ENCODE measurements at regions not wholly inside any gene's neighbourhood (a gene's known extent, or its start where the extent isn't known, plus 50 kb on each side); places are given as distances from the start of the nearest gene placed in this dataset.

DNA sequence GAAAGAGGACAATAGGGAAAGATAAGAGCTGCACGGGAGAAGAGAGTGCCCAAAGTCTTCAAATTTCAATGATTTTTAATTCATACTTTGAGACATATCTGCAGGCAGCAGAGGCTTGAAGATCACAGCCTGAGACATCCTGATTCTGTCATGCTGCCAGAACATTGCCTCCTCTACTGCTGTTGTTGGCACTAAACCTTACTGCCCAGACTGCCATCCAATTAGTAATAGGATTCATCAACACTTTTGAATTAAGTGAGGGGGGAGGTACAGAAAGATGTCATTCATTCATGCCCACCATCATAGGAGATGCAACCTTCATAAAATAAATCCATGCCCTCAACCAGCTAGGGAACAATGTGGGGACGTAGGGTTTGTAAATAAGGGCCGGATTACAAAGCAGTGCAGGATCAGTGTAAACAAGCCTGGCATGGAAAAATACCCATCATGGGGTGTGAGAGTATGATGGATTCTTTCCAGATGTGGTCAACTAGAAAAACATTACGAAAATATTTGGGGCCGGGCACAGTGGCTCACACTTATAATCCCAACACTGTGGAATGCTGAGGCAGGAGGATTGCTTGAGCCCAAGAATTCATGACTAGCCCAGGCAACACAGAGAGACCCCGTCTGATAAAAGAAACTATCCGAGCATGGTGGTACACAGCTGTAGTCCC, 122.1 kb upstream of the DAPK1 start:
- no peak for FAIRE-seq

DNA sequence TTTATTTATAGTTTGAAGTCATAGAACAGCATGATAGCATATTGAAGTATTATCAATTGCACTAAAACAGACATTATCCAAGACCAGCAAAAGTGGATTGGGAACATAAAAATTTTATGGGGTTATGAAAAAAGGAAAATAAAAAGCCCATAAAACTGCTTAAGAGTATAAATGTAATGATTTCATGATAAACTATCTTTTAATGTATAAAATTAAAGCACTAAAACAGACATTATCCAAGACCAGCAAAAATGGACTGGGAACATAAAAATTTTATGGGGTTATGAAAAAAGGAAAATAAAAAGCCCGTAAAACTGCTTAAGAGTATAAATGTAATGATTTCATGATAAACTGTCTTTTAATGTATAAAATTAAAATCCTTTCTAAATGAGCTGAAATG, 119.0 kb upstream of the DAPK1 start:
- no peaks in the 10 kb centered on the region for H3K36me3 ChIP-seq
- H3K9me3 ChIP-seq: no peaks in the 10 kb centered on the region
- no peak for FAIRE-seq
- H3K4me3 ChIP-seq: no peak overlapping the region
- ATAC-seq: no peak
- H3K27ac ChIP-seq: no peak overlapping the region
- H3K27me3 ChIP-seq: no peaks in the 10 kb centered on the region
- no peak for DNase-seq
- TF ChIP-seq, protein P1, sequence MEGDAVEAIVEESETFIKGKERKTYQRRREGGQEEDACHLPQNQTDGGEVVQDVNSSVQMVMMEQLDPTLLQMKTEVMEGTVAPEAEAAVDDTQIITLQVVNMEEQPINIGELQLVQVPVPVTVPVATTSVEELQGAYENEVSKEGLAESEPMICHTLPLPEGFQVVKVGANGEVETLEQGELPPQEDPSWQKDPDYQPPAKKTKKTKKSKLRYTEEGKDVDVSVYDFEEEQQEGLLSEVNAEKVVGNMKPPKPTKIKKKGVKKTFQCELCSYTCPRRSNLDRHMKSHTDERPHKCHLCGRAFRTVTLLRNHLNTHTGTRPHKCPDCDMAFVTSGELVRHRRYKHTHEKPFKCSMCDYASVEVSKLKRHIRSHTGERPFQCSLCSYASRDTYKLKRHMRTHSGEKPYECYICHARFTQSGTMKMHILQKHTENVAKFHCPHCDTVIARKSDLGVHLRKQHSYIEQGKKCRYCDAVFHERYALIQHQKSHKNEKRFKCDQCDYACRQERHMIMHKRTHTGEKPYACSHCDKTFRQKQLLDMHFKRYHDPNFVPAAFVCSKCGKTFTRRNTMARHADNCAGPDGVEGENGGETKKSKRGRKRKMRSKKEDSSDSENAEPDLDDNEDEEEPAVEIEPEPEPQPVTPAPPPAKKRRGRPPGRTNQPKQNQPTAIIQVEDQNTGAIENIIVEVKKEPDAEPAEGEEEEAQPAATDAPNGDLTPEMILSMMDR (IDR thresholded peaks at IDR 0.05): no peak
- H3K4me1 ChIP-seq: peaks cover 16 to 19% (median 18%) of the 10 kb centered on the region in 3 donors
- intact Hi-C loops (cut with DNase I): loop anchor here in 1 of 3 donors (10.0 kb wide), 1 partner anchor 56 kb away; no protein-coding TSS in a partner anchor
- WGBS, 2 donors: 96 to 97% methylated on average over 1 of the region's 1 CpG

More for the DNA sequence above, 122.1 kb upstream of the DAPK1 start:
- H3K9me3 ChIP-seq: no peaks in the 10 kb centered on the region
- H3K36me3 ChIP-seq: no peaks in the 10 kb centered on the region
- peaks cover 0 to 1% (median under 1%) of the 10 kb centered on the region in 3 donors for H3K4me1 ChIP-seq
- TF ChIP-seq, protein P1 (IDR thresholded peaks at IDR 0.05): no peak
- no peaks in the 10 kb centered on the region for H3K27me3 ChIP-seq
- H3K4me3 ChIP-seq: no peak overlapping the region
- DNase-seq (no peak), ATAC-seq (peak in 2 of 4 donors; percentile 15 to 26)
- 62 to 70% methylated on average over 6 to 7 of the region's 7 CpGs for WGBS, 2 donors
- intact Hi-C loops (cut with DNase I): loop anchor here in 1 of 3 donors (10.0 kb wide), 1 partner anchor 59 kb away; no protein-coding TSS in a partner anchor
- H3K27ac ChIP-seq: no peak overlapping the region

DNA sequence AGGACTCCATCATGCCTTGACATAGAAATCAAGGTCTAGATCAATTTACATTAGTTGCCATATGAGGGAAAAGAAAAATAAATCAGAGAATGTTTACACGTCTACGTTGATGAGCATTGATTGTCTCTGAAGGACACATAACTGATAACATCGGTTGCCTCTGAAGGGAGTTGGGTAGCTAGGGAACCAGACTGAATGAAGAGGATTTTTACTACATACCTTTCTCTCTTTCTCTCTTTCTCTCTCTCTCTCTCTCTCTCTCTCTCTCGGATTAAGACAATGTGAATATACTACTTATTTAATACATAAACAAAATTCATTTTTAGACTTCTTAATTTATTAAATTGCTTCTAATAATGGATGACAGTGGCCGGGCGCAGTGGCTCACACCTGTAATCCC, 118.4 kb upstream of the DAPK1 start:
- Histone ChIP-seq H3K27me3 (no peaks in the 10 kb centered on the region), H3K4me3 (no peak overlapping the region), H3K9me3 (no peaks in the 10 kb centered on the region), H3K36me3 (no peaks in the 10 kb centered on the region), H3K4me1 (peaks cover 18 to 21% (median 20%) of the 10 kb centered on the region in 3 donors), H3K27ac (no peak overlapping the region)
- DNase-seq: no peak
- 64 to 67% methylated on average over 6 of the region's 6 CpGs for WGBS, 2 donors
- no peak for ATAC-seq
- TF ChIP-seq, protein P1 (IDR thresholded peaks at IDR 0.05): no peak
- no peak for FAIRE-seq
- intact Hi-C loops (cut with DNase I): loop anchor here in 1 of 3 donors (10.0 kb wide), 1 partner anchor 56 kb away; no protein-coding TSS in a partner anchor

DNA sequence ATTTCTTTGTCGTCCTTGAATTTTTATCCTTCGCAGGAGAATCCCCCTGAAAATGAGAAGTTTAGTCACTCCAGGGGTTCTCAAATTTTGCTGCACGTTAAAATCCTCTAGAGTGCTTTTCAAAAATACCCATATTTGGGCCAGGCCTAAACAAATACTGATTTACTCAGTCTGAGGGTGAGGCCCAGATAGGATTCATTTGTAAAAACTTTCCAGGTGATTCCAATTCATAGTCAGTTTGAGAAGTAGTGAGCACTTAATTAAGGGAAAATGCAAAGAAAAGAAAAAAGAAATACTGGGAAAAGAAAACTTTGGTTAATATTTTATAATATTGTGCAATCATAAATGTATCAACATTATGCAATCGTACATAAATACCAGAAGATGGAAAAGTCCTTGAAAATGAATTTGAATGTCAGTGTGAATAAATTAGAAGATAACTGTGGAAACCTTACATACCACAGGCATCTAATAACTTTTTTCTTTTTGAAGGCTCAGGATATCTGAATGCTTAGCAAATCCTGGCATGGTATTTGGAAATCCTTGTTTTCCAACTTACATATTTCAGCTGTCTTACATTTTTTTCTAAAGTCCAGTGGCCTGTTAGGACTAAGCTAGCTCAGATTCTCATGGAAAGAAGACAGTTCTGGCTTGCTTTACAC, 116.5 kb upstream of the DAPK1 start:
- Histone ChIP-seq H3K4me3 (no peak overlapping the region), H3K9me3 (no peaks in the 10 kb centered on the region), H3K4me1 (peaks cover 18 to 28% (median 24%) of the 10 kb centered on the region in 3 donors), H3K36me3 (no peaks in the 10 kb centered on the region), H3K27me3 (no peaks in the 10 kb centered on the region), H3K27ac (peak overlapping the region in 3 of 4 donors; percentile 22 to 79 (median 66))
- WGBS, 2 donors: 43 to 44% methylated on average over 4 of the region's 4 CpGs
- DNase-seq: no peak
- peak; percentile 37 for FAIRE-seq
- TF ChIP-seq, protein P1 (IDR thresholded peaks at IDR 0.05): no peak
- intact Hi-C loops (cut with DNase I): no loop called here
- ATAC-seq: peak; percentile 69 to 83 (median 75)

Data from pancreas (tissue), 10 donors.